OCI-LY7 (cell line): ENCODE measurements at regions not wholly inside any gene's neighbourhood (a gene's known extent, or its start where the extent isn't known, plus 50 kb on each side); places are given as distances from the start of the nearest gene placed in this dataset.

Source experiments
- CTCF ChIP-seq: fragments of 200-600 bp; sonication (generic); conservative IDR thresholded peaks from 2 replicates; pipeline ENCODE4 v1.5.1; 2014; ENCODE audit warnings: mild to moderate bottlenecking, antibody characterized with exemption, low read length, moderate library complexity, mixed read lengths
- EZH2phosphoT487 ChIP-seq: fragments of 200-600 bp; sonication (generic); IDR thresholded peaks from 2 replicates; pipeline ENCODE4 v1.6.1; 2018; ENCODE audit warnings: low read depth, borderline replicate concordance, mild to moderate bottlenecking, mixed run types, antibody characterized with exemption, low read length, moderate library complexity, mixed read lengths

GRCh38 chr3:74332165-74332564 is 282.3 kb downstream of the CNTN3 start:
- no peak for TF ChIP-seq CTCF
- TF ChIP-seq EZH2phosphoT487, result no peak
